DND-41 (cell line): ENCODE measurements at regions not wholly inside any gene's neighbourhood (a gene's known extent, or its start where the extent isn't known, plus 50 kb on each side); places are given as distances from the start of the nearest gene placed in this dataset.

Source experiments
- ATAC-seq: fragments of 200-7000 bp; cut with Tn5 transposase; 3 replicates; pipeline ENCODE4 v1.9.1; 2021; ENCODE audit warnings: low read depth; ENCODE audit not compliant: insufficient read depth
- DNase-seq: peaks from one replicate; pipeline ENCODE4 v3.0.0-alpha.2; 2020
- H2AFZ ChIP-seq: 2 replicates; pipeline ENCODE4 v1.6.0; 2012; ENCODE audit warnings: low read depth, low read length
- H3K27ac ChIP-seq: 2 replicates; pipeline ENCODE4 v1.5.1; 2012; ENCODE audit warnings: low read length, inconsistent platforms
- H3K27me3 ChIP-seq: fragments of 200-600 bp; sonication (generic); 2 replicates; pipeline ENCODE4 v1.6.0; 2012; ENCODE audit warnings: low read length, mild to moderate bottlenecking, inconsistent platforms; ENCODE audit not compliant: insufficient read depth, poor library complexity
- H3K36me3 ChIP-seq: 2 replicates; pipeline ENCODE4 v1.5.1; 2012; ENCODE audit warnings: low read length, inconsistent platforms; ENCODE audit not compliant: insufficient read depth
- H3K4me1 ChIP-seq: 2 replicates; pipeline ENCODE4 v1.5.1; 2012; ENCODE audit warnings: mild to moderate bottlenecking, low read length; ENCODE audit not compliant: insufficient read depth
- H3K4me2 ChIP-seq: 2 replicates; pipeline ENCODE4 v1.6.0; 2012; ENCODE audit warnings: mild to moderate bottlenecking, moderate library complexity, low read length, inconsistent platforms; ENCODE audit not compliant: insufficient read depth
- H3K4me3 ChIP-seq, 2 experiments: fragments of 200-600 bp in 1 of 2; shearing (Covaris generic) in 1 of 2; 2 replicates each; pipeline ENCODE4 v1.5.1; 2012 to 2016; ENCODE audit warnings: inconsistent platforms in 2 of 2, low read length in 2 of 2, mild to moderate bottlenecking in 2 of 2, low read depth in 1 of 2, moderate library complexity in 1 of 2
- H3K79me2 ChIP-seq: 2 replicates; pipeline ENCODE4 v1.6.0; 2012; ENCODE audit warnings: low read length, inconsistent platforms; ENCODE audit not compliant: insufficient read depth
- H3K9ac ChIP-seq: 2 replicates; pipeline ENCODE4 v1.6.0; 2012; ENCODE audit warnings: low read depth, mild to moderate bottlenecking, inconsistent platforms, low read length, moderate library complexity
- H3K9me3 ChIP-seq: 2 replicates; pipeline ENCODE4 v1.5.1; 2012; ENCODE audit warnings: low read length, moderate library complexity, mild to moderate bottlenecking, inconsistent platforms; ENCODE audit not compliant: insufficient read depth, severe bottlenecking
- H4K20me1 ChIP-seq: 2 replicates; pipeline ENCODE4 v1.6.0; 2012; ENCODE audit warnings: low read length; ENCODE audit not compliant: insufficient read depth
- EZH2 ChIP-seq: IDR thresholded peaks from 3 replicates; pipeline ENCODE4 v1.6.1; 2012; ENCODE audit warnings: borderline replicate concordance, low read depth, mild to moderate bottlenecking, moderate library complexity, low read length, inconsistent platforms; ENCODE audit not compliant: severe bottlenecking
- TF ChIP-seq, protein P1 (sequence below): IDR thresholded peaks from 2 replicates; pipeline ENCODE4 v1.5.1; 2012; ENCODE audit warnings: borderline replicate concordance, low read length, moderate library complexity, mild to moderate bottlenecking; ENCODE audit not compliant: poor library complexity, severe bottlenecking; ENCODE audit errors: extremely low read depth

DNA sequence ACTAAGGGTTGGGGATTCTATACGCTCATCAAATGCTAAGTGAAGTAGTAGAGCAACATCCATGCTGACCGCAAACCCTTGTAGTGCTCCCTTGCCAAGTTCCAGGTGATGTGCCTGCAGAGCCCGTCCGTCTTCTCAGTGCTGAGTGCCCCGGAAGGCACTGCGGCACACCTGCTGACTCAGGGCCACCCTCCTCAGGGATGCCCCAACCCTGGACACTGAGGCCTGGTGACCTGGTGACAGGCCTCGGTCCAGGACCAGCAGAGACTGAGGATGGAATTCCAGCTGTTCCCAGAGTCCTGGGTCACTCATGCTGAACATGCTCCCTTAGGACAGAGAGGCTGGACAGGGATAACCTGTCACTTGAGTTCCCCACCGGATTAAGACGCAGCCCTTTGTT, 422.5 kb downstream of the OCA2 start:
- TF ChIP-seq EZH2 = no peak
- TF ChIP-seq, protein P1, sequence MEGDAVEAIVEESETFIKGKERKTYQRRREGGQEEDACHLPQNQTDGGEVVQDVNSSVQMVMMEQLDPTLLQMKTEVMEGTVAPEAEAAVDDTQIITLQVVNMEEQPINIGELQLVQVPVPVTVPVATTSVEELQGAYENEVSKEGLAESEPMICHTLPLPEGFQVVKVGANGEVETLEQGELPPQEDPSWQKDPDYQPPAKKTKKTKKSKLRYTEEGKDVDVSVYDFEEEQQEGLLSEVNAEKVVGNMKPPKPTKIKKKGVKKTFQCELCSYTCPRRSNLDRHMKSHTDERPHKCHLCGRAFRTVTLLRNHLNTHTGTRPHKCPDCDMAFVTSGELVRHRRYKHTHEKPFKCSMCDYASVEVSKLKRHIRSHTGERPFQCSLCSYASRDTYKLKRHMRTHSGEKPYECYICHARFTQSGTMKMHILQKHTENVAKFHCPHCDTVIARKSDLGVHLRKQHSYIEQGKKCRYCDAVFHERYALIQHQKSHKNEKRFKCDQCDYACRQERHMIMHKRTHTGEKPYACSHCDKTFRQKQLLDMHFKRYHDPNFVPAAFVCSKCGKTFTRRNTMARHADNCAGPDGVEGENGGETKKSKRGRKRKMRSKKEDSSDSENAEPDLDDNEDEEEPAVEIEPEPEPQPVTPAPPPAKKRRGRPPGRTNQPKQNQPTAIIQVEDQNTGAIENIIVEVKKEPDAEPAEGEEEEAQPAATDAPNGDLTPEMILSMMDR = no peak
- ATAC-seq = no peak
- DNase-seq = no peak
- H3K4me1 ChIP-seq = no peaks in the 10 kb centered on the region
- H3K27ac ChIP-seq = no peak overlapping the region
- no peak overlapping the region for H3K4me3 ChIP-seq
- H2AFZ ChIP-seq = no peak overlapping the region
- H3K36me3 ChIP-seq = no peaks in the 10 kb centered on the region
- H3K27me3 ChIP-seq = no peaks in the 10 kb centered on the region
- no peak overlapping the region for H3K4me2 ChIP-seq
- H4K20me1 ChIP-seq = no peaks in the 10 kb centered on the region
- no peaks in the 10 kb centered on the region for H3K79me2 ChIP-seq
- no peak overlapping the region for H3K9ac ChIP-seq
- H3K9me3 ChIP-seq = no peaks in the 10 kb centered on the region

DNA sequence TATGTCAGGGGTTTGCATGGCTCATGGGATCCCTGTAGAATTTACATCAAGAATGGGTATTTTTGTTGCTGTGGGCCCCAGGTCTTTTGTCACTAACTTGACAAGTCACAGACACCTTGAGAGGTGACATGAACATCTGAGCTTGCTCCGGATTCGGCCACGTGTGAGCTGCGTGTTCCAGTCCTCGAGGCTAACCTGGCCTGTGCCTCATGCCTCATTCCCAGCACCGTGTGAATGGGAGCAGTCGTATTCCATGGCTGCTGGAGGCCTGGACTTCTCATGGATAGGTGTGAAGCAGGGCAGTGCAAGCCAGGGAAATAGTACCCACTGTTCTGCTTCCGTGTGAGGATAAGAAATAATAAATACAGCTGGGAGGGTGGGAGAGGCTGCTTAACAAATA, 423.5 kb downstream of the OCA2 start:
- Histone ChIP-seq H4K20me1 (no peaks in the 10 kb centered on the region), H3K9ac (no peak overlapping the region), H3K79me2 (no peaks in the 10 kb centered on the region), H3K36me3 (no peaks in the 10 kb centered on the region), H2AFZ (no peak overlapping the region), H3K27ac (no peak overlapping the region), H3K4me3 (no peak overlapping the region), H3K4me2 (no peak overlapping the region), H3K4me1 (no peaks in the 10 kb centered on the region), H3K9me3 (no peaks in the 10 kb centered on the region), H3K27me3 (no peaks in the 10 kb centered on the region)
- TF ChIP-seq, protein P1 = no peak
- TF ChIP-seq EZH2 = no peak
- no peak for DNase-seq
- no peak for ATAC-seq

DNA sequence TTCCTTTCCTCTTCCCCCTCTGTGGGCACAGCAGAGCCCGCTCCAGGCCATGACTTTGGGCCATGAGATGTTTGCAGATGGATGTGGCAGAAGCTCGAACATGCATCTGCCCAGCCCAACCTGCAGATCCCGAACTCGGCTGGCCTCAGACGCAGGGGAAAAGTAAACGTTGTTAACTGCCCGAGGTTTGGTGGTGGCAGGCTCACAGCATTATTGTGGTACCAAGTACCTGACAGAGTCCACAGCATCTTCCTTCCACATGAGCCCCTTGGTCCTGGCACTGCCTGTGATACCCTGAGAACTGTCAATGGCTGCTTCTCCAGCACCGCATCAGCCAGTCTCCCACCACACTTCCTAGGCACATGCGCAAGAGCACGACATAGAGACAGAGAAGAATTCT, 424.3 kb downstream of the OCA2 start:
- Histone ChIP-seq H3K4me1 (no peaks in the 10 kb centered on the region), H2AFZ (no peak overlapping the region), H3K27ac (no peak overlapping the region), H3K79me2 (no peaks in the 10 kb centered on the region), H3K4me3 (no peak overlapping the region), H3K4me2 (no peak overlapping the region), H3K9ac (no peak overlapping the region), H4K20me1 (no peaks in the 10 kb centered on the region), H3K27me3 (no peaks in the 10 kb centered on the region), H3K36me3 (no peaks in the 10 kb centered on the region), H3K9me3 (no peaks in the 10 kb centered on the region)
- no peak for TF ChIP-seq EZH2
- TF ChIP-seq, protein P1 = no peak
- DNase-seq = no peak
- ATAC-seq = no peak

DNA sequence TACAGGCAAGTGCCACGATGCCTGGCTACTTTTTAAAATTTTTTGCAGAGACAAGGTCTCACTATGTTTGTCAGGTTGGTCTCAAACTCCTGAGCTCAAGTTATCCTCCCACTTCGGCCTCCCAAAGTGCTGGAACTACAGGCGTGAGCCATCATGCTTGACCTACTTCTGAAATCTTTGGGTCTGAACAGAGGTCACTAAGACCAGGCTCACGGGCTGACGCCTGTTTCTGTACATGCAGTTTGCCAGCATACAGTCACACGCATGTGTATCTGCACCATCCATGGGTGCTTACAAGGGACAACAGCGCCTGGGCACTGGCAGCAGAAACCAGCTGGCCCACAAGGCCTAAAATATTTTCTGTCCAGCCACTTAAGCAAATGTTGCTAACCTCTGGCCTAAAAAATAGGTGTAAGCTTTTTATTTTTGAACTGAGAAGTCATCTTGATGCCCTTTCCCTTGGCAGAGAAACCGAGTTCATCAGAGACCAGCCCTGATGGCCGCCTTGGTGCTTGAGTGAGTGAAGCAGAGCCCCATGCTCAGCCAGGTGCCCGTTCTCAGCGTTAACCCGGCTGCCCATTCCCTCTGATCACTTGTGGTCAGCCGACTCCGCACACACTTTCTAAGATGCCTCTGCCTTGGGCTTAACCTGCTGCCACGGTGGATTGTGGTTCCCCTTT, 425.2 kb downstream of the OCA2 start:
- Histone ChIP-seq H3K79me2 (no peaks in the 10 kb centered on the region), H3K9me3 (no peaks in the 10 kb centered on the region), H3K9ac (no peak overlapping the region), H3K4me2 (no peak overlapping the region), H3K4me1 (no peaks in the 10 kb centered on the region), H4K20me1 (no peaks in the 10 kb centered on the region), H3K4me3 (no peak overlapping the region), H3K36me3 (no peaks in the 10 kb centered on the region), H2AFZ (no peak overlapping the region), H3K27me3 (no peaks in the 10 kb centered on the region), H3K27ac (no peak overlapping the region)
- DNase-seq (no peak), ATAC-seq (no peak)
- TF ChIP-seq, protein P1 = no peak
- no peak for TF ChIP-seq EZH2
